Body of pancreas (tissue), 4 donors: ENCODE measurements at regions not wholly inside any gene's neighbourhood (a gene's known extent, or its start where the extent isn't known, plus 50 kb on each side); places are given as distances from the start of the nearest gene placed in this dataset.

Source experiments
- CTCF ChIP-seq, 7 experiments: fragments of 450-650 bp in 4 of 7; fragments of 200-600 bp in 3 of 7; sonication (generic) in 3 of 7; IDR thresholded peaks; one replicate each; pipeline ENCODE4 v1.5.1; 2016 to 2019; ENCODE audit warnings: antibody characterized with exemption in 7 of 7
- POLR2A ChIP-seq, 3 donors: fragments of 450-650 bp; IDR thresholded peaks; one replicate each; pipeline ENCODE4 v1.6.1; 2016; ENCODE audit warnings: antibody characterized with exemption in 3 of 3, mild to moderate bottlenecking in 2 of 3

- TF ChIP-seq CTCF (IDR thresholded peaks at IDR 0.05) (no peak), POLR2A (IDR thresholded peaks at IDR 0.05) (no peak)
Measured at GRCh38 chr5:26663500-26663899, 374.9 kb downstream of the CDH9 start.
